ENCODE measurements at regions not wholly inside any gene's neighbourhood (a gene's known extent, or its start where the extent isn't known, plus 50 kb on each side); places are given as distances from the start of the nearest gene placed in this dataset.
"Not testable (repeated sequence)": the region's sequence is repeated elsewhere in the genome, so short reads cannot be mapped to it uniquely, and the experiment has no call there.

- not testable (repeated sequence) for TF ChIP-seq POLR2A (IDR thresholded peaks at IDR 0.05; ENCODE audit: control extremely low read depth in 1 of 2, low read depth in 2 of 2, low read length in 2 of 2); EP300 (IDR thresholded peaks at IDR 0.05; ENCODE audit: borderline replicate concordance in 1 of 2, low read depth in 2 of 2, low read length in 2 of 2); ATF3 (IDR thresholded peaks at IDR 0.05; ENCODE audit: insufficient read depth, low read depth, low read length); HDAC2 (IDR thresholded peaks at IDR 0.05; ENCODE audit: borderline replicate concordance in 1 of 2, low read depth in 2 of 2, low read length in 2 of 2); GABPA (IDR thresholded peaks at IDR 0.05; ENCODE audit: borderline replicate concordance, insufficient read depth, low read length); POLR2AphosphoS5 (IDR thresholded peaks at IDR 0.05; ENCODE audit: low read depth, low read length); EZH2 (IDR thresholded peaks at IDR 0.05; ENCODE audit: low read depth, low read length, severe bottlenecking); CTCF (IDR thresholded peaks at IDR 0.05; ENCODE audit: control extremely low read depth in 1 of 3, insufficient read depth in 1 of 3, low read depth in 1 of 3, low read length in 3 of 3); CEBPB (IDR thresholded peaks at IDR 0.05; ENCODE audit: low read depth, low read length); ZNF274 (IDR thresholded peaks at IDR 0.05; ENCODE audit: borderline replicate concordance, extremely low read depth, low read length); SP1 (IDR thresholded peaks at IDR 0.05; ENCODE audit: low read depth, low read length)
- TF ChIP-seq, protein P1, sequence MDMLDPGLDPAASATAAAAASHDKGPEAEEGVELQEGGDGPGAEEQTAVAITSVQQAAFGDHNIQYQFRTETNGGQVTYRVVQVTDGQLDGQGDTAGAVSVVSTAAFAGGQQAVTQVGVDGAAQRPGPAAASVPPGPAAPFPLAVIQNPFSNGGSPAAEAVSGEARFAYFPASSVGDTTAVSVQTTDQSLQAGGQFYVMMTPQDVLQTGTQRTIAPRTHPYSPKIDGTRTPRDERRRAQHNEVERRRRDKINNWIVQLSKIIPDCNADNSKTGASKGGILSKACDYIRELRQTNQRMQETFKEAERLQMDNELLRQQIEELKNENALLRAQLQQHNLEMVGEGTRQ (IDR thresholded peaks at IDR 0.05; ENCODE audit: low read length) = not testable (repeated sequence)
Measured at GRCh38 chr9:43115813-43116229, 932.4 kb downstream of the SPATA31A6 start.

Data from H1 (cell line).